IPS DF 6.9 (cell line): ENCODE measurements at regions not wholly inside any gene's neighbourhood (a gene's known extent, or its start where the extent isn't known, plus 50 kb on each side); places are given as distances from the start of the nearest gene placed in this dataset.
"Not testable (repeated sequence)": the region's sequence is repeated elsewhere in the genome, so short reads cannot be mapped to it uniquely, and the experiment has no call there.

ENCODE experiments used
- DNase-seq: peaks from one replicate; pipeline ENCODE4 v3.0.0-alpha.2; 2013; ENCODE audit warnings: low read depth, low spot score
- H3K27ac ChIP-seq: one replicate; pipeline ENCODE4 v1.5.1; 2013; ENCODE audit warnings: low read length, control low read depth
- H3K27me3 ChIP-seq: 2 replicates; pipeline ENCODE4 v1.6.1; 2013; ENCODE audit warnings: mild to moderate bottlenecking, low read length; ENCODE audit not compliant: control insufficient read depth, insufficient read depth
- H3K36me3 ChIP-seq: 2 replicates; pipeline ENCODE4 v1.6.1; 2013; ENCODE audit warnings: low read length; ENCODE audit not compliant: control insufficient read depth, insufficient read depth
- H3K4me1 ChIP-seq: 2 replicates; pipeline ENCODE4 v1.6.1; 2013; ENCODE audit warnings: low read length; ENCODE audit not compliant: control insufficient read depth, insufficient read depth
- H3K4me3 ChIP-seq: 2 replicates; pipeline ENCODE4 v1.5.1; 2013; ENCODE audit warnings: mild to moderate bottlenecking, low read length
- H3K9me3 ChIP-seq: 2 replicates; pipeline ENCODE4 v1.6.1; 2013; ENCODE audit warnings: low read length, inconsistent platforms; ENCODE audit not compliant: control insufficient read depth, insufficient read depth
- WGBS: extraction: QIAGEN DNeasy Blood & Tissue Kit; methylation state at CpG from one replicate; pipeline ENCODE4 v1.1.7; 2013; ENCODE audit warnings: mixed read lengths, missing lambda C conversion rate; ENCODE audit not compliant: insufficient read length, insufficient coverage; 5-methylcytosine and 5-hydroxymethylcytosine counted together

GRCh38 chr3:63126530-63126929, 151.6 kb upstream of the SYNPR start:
- H3K36me3 ChIP-seq: no peaks in the 10 kb centered on the region
- no CpG with 5 or more reads among the region's 2 CpGs for WGBS
- no peaks in the 10 kb centered on the region for H3K9me3 ChIP-seq
- H3K4me1 ChIP-seq: peaks cover 5% of the 10 kb centered on the region; the same call in 1 of the 2 replicates
- H3K27ac ChIP-seq: no peak overlapping the region
- DNase-seq: no peak
- no peaks in the 10 kb centered on the region for H3K27me3 ChIP-seq
- no peak overlapping the region for H3K4me3 ChIP-seq

- H3K4me1 ChIP-seq: peaks cover 5% of the 10 kb centered on the region; the same call in 1 of the 2 replicates
- H3K9me3 ChIP-seq: no peaks in the 10 kb centered on the region
- H3K36me3 ChIP-seq: no peaks in the 10 kb centered on the region
- no peak for DNase-seq
- WGBS: no CpG with 5 or more reads among the region's 3 CpGs
- no peaks in the 10 kb centered on the region for H3K27me3 ChIP-seq
- H3K4me3 ChIP-seq: no peak overlapping the region
- H3K27ac ChIP-seq: no peak overlapping the region
Measured at GRCh38 chr3:63128380-63128779, 149.7 kb upstream of the SYNPR start.

GRCh38 chr3:63130625-63131024, 147.5 kb upstream of the SYNPR start:
- no peak for DNase-seq
- H3K27ac ChIP-seq: no peak overlapping the region
- H3K36me3 ChIP-seq: no peaks in the 10 kb centered on the region
- no peak overlapping the region for H3K4me3 ChIP-seq
- WGBS: no CpG with 5 or more reads among the region's 3 CpGs
- H3K27me3 ChIP-seq: no peaks in the 10 kb centered on the region
- H3K9me3 ChIP-seq: no peaks in the 10 kb centered on the region
- peaks cover 5% of the 10 kb centered on the region; the same call in 1 of the 2 replicates for H3K4me1 ChIP-seq

GRCh38 chr3:63132461-63133250, 145.5 kb upstream of the SYNPR start:
- H3K4me1 ChIP-seq: peaks cover 5% of the 10 kb centered on the region; the same call in 1 of the 2 replicates
- H3K4me3 ChIP-seq: no peak overlapping the region
- WGBS: no CpG with 5 or more reads among the region's 6 CpGs
- no peak for DNase-seq
- H3K36me3 ChIP-seq: no peaks in the 10 kb centered on the region
- no peaks in the 10 kb centered on the region for H3K9me3 ChIP-seq
- no peaks in the 10 kb centered on the region for H3K27me3 ChIP-seq
- H3K27ac ChIP-seq: no peak overlapping the region

- no peak overlapping the region for H3K27ac ChIP-seq
- no peaks in the 10 kb centered on the region for H3K27me3 ChIP-seq
- DNase-seq: peak; percentile 27
- H3K36me3 ChIP-seq: no peaks in the 10 kb centered on the region
- no peaks in the 10 kb centered on the region for H3K9me3 ChIP-seq
- peaks cover 2% of the 10 kb centered on the region; the same call in 1 of the 2 replicates for H3K4me1 ChIP-seq
- no peak overlapping the region for H3K4me3 ChIP-seq
Measured at GRCh38 chr3:63135367-63135766, 142.7 kb upstream of the SYNPR start.

- H3K4me1 ChIP-seq, DNase-seq, H3K36me3 ChIP-seq, H3K4me3 ChIP-seq, H3K27ac ChIP-seq, H3K27me3 ChIP-seq, H3K9me3 ChIP-seq: not testable (repeated sequence)
- no CpG with 5 or more reads among the region's 26 CpGs for WGBS
Measured at GRCh38 chr3:63136249-63136648, 141.9 kb upstream of the SYNPR start.

- no CpG with 5 or more reads among the region's 2 CpGs for WGBS
Measured at GRCh38 chr3:63142681-63143080, 135.4 kb upstream of the SYNPR start.

GRCh38 chr3:63146154-63146553, 132.0 kb upstream of the SYNPR start:
- Histone ChIP-seq H3K4me1 (no peaks in the 10 kb centered on the region), H3K27me3 (no peaks in the 10 kb centered on the region; the same call in 1 of the 2 replicates), H3K9me3 (no peaks in the 10 kb centered on the region), H3K36me3 (no peaks in the 10 kb centered on the region), H3K27ac (no peak overlapping the region), H3K4me3 (no peak overlapping the region)
- no peak for DNase-seq
- WGBS: no CpG with 5 or more reads among the region's 4 CpGs

More at GRCh38 chr3:63142681-63143080, 135.4 kb upstream of the SYNPR start:
- H3K4me3 ChIP-seq: no peak overlapping the region
- H3K36me3 ChIP-seq: no peaks in the 10 kb centered on the region
- H3K27me3 ChIP-seq: no peaks in the 10 kb centered on the region; the same call in 1 of the 2 replicates
- no peak for DNase-seq
- H3K27ac ChIP-seq: no peak overlapping the region
- H3K9me3 ChIP-seq: no peaks in the 10 kb centered on the region
- no peaks in the 10 kb centered on the region for H3K4me1 ChIP-seq

GRCh38 chr3:63150880-63151279, 127.2 kb upstream of the SYNPR start:
- DNase-seq: no peak
- no peak overlapping the region for H3K4me3 ChIP-seq
- no peaks in the 10 kb centered on the region for H3K36me3 ChIP-seq
- no peaks in the 10 kb centered on the region for H3K4me1 ChIP-seq
- no peaks in the 10 kb centered on the region for H3K9me3 ChIP-seq
- no CpG with 5 or more reads among the region's 3 CpGs for WGBS
- H3K27ac ChIP-seq: no peak overlapping the region
- H3K27me3 ChIP-seq: no peaks in the 10 kb centered on the region; the same call in 1 of the 2 replicates

- Histone ChIP-seq H3K4me3 (no peak overlapping the region), H3K4me1 (no peaks in the 10 kb centered on the region), H3K9me3 (no peaks in the 10 kb centered on the region), H3K36me3 (no peaks in the 10 kb centered on the region), H3K27ac (no peak overlapping the region), H3K27me3 (no peaks in the 10 kb centered on the region)
- WGBS: no CpG with 5 or more reads among the region's 1 CpG
- DNase-seq: no peak
Measured at GRCh38 chr3:63151897-63152296, 126.2 kb upstream of the SYNPR start.

- Histone ChIP-seq H3K4me1 (no peaks in the 10 kb centered on the region), H3K27me3 (no peaks in the 10 kb centered on the region), H3K36me3 (no peaks in the 10 kb centered on the region), H3K27ac (no peak overlapping the region), H3K4me3 (no peak overlapping the region), H3K9me3 (peaks cover 2% of the 10 kb centered on the region; the same call in 1 of the 2 replicates)
- WGBS: no CpG with 5 or more reads among the region's 2 CpGs
- DNase-seq: no peak
Measured at GRCh38 chr3:63159764-63160163, 118.3 kb upstream of the SYNPR start.
